H9 (cell line): ENCODE measurements at regions not wholly inside any gene's neighbourhood (a gene's known extent, or its start where the extent isn't known, plus 50 kb on each side); places are given as distances from the start of the nearest gene placed in this dataset.
A peak's percentile ranks its signal among the peaks of the same experiment; 100 is the strongest.

ENCODE experiments used
- DNase-seq: peaks from one replicate; pipeline ENCODE4 v3.0.0-alpha.2; 2017
- H2AFZ ChIP-seq: one replicate; pipeline ENCODE4 v1.6.1; 2013; ENCODE audit warnings: mild to moderate bottlenecking, low read length, control low read depth, moderate library complexity
- H2AK5ac ChIP-seq: 2 replicates; pipeline ENCODE4 v1.6.1; 2013; ENCODE audit warnings: low read length, control low read depth, mixed read lengths; ENCODE audit not compliant: insufficient read length
- H2BK120ac ChIP-seq: one replicate; pipeline ENCODE4 v1.6.1; 2013; ENCODE audit warnings: low read depth, mild to moderate bottlenecking, low read length, control low read depth, inconsistent platforms; ENCODE audit not compliant: poor library complexity, severe bottlenecking
- H2BK12ac ChIP-seq: 2 replicates; pipeline ENCODE4 v1.6.1; 2013; ENCODE audit warnings: low read length, control low read depth, mixed read lengths, low read depth; ENCODE audit not compliant: insufficient read length
- H2BK15ac ChIP-seq: 2 replicates; pipeline ENCODE4 v1.6.1; 2013; ENCODE audit warnings: low read depth, low read length, control low read depth
- H2BK20ac ChIP-seq: one replicate; pipeline ENCODE4 v1.6.1; 2013; ENCODE audit warnings: low read depth, mild to moderate bottlenecking, low read length, control low read depth, inconsistent platforms; ENCODE audit not compliant: poor library complexity, severe bottlenecking
- H2BK5ac ChIP-seq: 2 replicates; pipeline ENCODE4 v1.6.1; 2013; ENCODE audit warnings: low read length, control low read depth, mixed read lengths; ENCODE audit not compliant: insufficient read length
- H3K14ac ChIP-seq: 2 replicates; pipeline ENCODE4 v1.6.1; 2013; ENCODE audit warnings: low read length, control low read depth; ENCODE audit not compliant: insufficient read depth
- H3K18ac ChIP-seq: 2 replicates; pipeline ENCODE4 v1.6.1; 2013; ENCODE audit warnings: low read depth, mild to moderate bottlenecking, mixed read lengths, low read length, control low read depth; ENCODE audit not compliant: insufficient read length
- H3K23ac ChIP-seq: 2 replicates; pipeline ENCODE4 v1.6.1; 2013; ENCODE audit warnings: low read length, control low read depth, mixed read lengths, low read depth; ENCODE audit not compliant: insufficient read length
- H3K23me2 ChIP-seq: 2 replicates; pipeline ENCODE4 v1.6.1; 2013; ENCODE audit warnings: low read depth, mild to moderate bottlenecking, mixed read lengths, low read length, control low read depth; ENCODE audit not compliant: insufficient read length, poor library complexity, severe bottlenecking
- H3K27ac ChIP-seq: 2 replicates; pipeline ENCODE4 v1.5.1; 2013; ENCODE audit warnings: low read length, control low read depth, mixed read lengths, low read depth; ENCODE audit not compliant: insufficient read length
- H3K27me3 ChIP-seq: 2 replicates; pipeline ENCODE4 v1.6.1; 2013; ENCODE audit warnings: low read length, control low read depth, inconsistent platforms; ENCODE audit not compliant: insufficient read depth
- H3K4ac ChIP-seq: 2 replicates; pipeline ENCODE4 v1.6.1; 2013; ENCODE audit warnings: low read depth, mild to moderate bottlenecking, control low read depth, inconsistent platforms, low read length, moderate library complexity
- H3K4me1 ChIP-seq: 2 replicates; pipeline ENCODE4 v1.6.1; 2013; ENCODE audit warnings: low read length, control low read depth, inconsistent platforms; ENCODE audit not compliant: insufficient read depth
- H3K4me2 ChIP-seq: 2 replicates; pipeline ENCODE4 v1.6.1; 2013; ENCODE audit warnings: low read length, control low read depth, mixed read lengths; ENCODE audit not compliant: insufficient read length, insufficient read depth
- H3K56ac ChIP-seq: 2 replicates; pipeline ENCODE4 v1.6.1; 2013; ENCODE audit warnings: low read depth, mild to moderate bottlenecking, mixed read lengths, low read length, control low read depth; ENCODE audit not compliant: insufficient read length
- H3K79me1 ChIP-seq: 2 replicates; pipeline ENCODE4 v1.6.1; 2013; ENCODE audit warnings: low read depth, mild to moderate bottlenecking, moderate library complexity, low read length, control low read depth, inconsistent platforms; ENCODE audit not compliant: insufficient read depth, poor library complexity, severe bottlenecking
- H3K79me2 ChIP-seq: 2 replicates; pipeline ENCODE4 v1.6.1; 2013; ENCODE audit warnings: low read length, control low read depth, inconsistent platforms; ENCODE audit not compliant: insufficient read depth
- H3K9ac ChIP-seq: 2 replicates; pipeline ENCODE4 v1.6.1; 2013; ENCODE audit warnings: low read length, control low read depth, mixed read lengths; ENCODE audit not compliant: insufficient read length; ENCODE audit errors: extremely low read depth
- H3K9me3 ChIP-seq: one replicate; pipeline ENCODE4 v1.6.1; 2013; ENCODE audit warnings: low read depth, low read length, inconsistent platforms; ENCODE audit not compliant: control insufficient read depth
- H3T11ph ChIP-seq: one replicate; pipeline ENCODE4 v1.6.1; 2013; ENCODE audit warnings: mild to moderate bottlenecking, low read length, control low read depth, inconsistent platforms
- H4K20me1 ChIP-seq: one replicate; pipeline ENCODE4 v1.6.1; 2013; ENCODE audit not compliant: control insufficient read depth, insufficient read length, insufficient read depth
- H4K5ac ChIP-seq: 2 replicates; pipeline ENCODE4 v1.6.1; 2013; ENCODE audit warnings: low read depth, mild to moderate bottlenecking, mixed read lengths, low read length, control low read depth; ENCODE audit not compliant: insufficient read length
- H4K8ac ChIP-seq: replicated peaks from 2 replicates; pipeline ENCODE4 v1.6.1; 2013; ENCODE audit warnings: low read length, control low read depth, mixed read lengths, low read depth; ENCODE audit not compliant: insufficient read length
- H4K91ac ChIP-seq: 2 replicates; pipeline ENCODE4 v1.6.1; 2013; ENCODE audit warnings: low read depth, mild to moderate bottlenecking, moderate library complexity, mixed read lengths, low read length, control low read depth; ENCODE audit not compliant: insufficient read length
- H3K27ac Mint-ChIP-seq, 3 experiments: 2 replicates in 2 of 3; 3 replicates in 1 of 3; pipeline ENCODE4 v1.8.0; 2020 to 2021; ENCODE audit warnings: mixed read lengths in 3 of 3, mild to moderate bottlenecking in 1 of 3, moderate library complexity in 1 of 3
- H3K27me3 Mint-ChIP-seq: 2 replicates; pipeline ENCODE4 v1.8.0; 2021; ENCODE audit warnings: low read depth, mild to moderate bottlenecking, moderate library complexity, mixed read lengths
- H3K36me3 Mint-ChIP-seq, 3 experiments: 2 replicates in 2 of 3; 3 replicates in 1 of 3; pipeline ENCODE4 v1.8.0; 2020 to 2021; ENCODE audit warnings: low read depth in 3 of 3, mixed read lengths in 3 of 3; ENCODE audit not compliant: insufficient read depth in 1 of 3
- H3K4me1 Mint-ChIP-seq, 2 experiments: 2 replicates each; pipeline ENCODE4 v1.8.0; 2020; ENCODE audit warnings: mixed read lengths in 2 of 2
- H3K4me3 Mint-ChIP-seq, 2 experiments: 2 replicates in 1 of 2; 3 replicates in 1 of 2; pipeline ENCODE4 v1.8.0; 2020 to 2021; ENCODE audit warnings: mild to moderate bottlenecking in 2 of 2, mixed read lengths in 2 of 2, moderate library complexity in 1 of 2
- H3K9me3 Mint-ChIP-seq, 2 experiments: 2 replicates in 1 of 2; 3 replicates in 1 of 2; pipeline ENCODE4 v1.8.0; 2020; ENCODE audit warnings: mild to moderate bottlenecking in 2 of 2, mixed read lengths in 2 of 2, moderate library complexity in 1 of 2
- CTCF ChIP-seq: fragments of 200-600 bp; sonication (generic); conservative IDR thresholded peaks from 3 replicates; pipeline ENCODE4 v1.8.0; 2021; ENCODE audit warnings: antibody characterized with exemption, mild to moderate bottlenecking
- WGBS: extraction: QIAGEN DNeasy Blood & Tissue Kit; methylation state at CpG from one replicate; pipeline ENCODE4 v1.1.7; 2013; ENCODE audit warnings: missing lambda C conversion rate, low lambda C conversion rate, mixed read lengths; ENCODE audit not compliant: insufficient read length; ENCODE audit errors: extremely low coverage; 5-methylcytosine and 5-hydroxymethylcytosine counted together

- Mint-ChIP-seq H3K27ac (no peak overlapping the region), H3K4me3 (no peak overlapping the region), H3K27me3 (peaks cover 1% of the 10 kb centered on the region), H3K36me3 (peaks cover 0 to 18% (median 2%) of the 10 kb centered on the region in 3 experiments; a peak in 5 of 7 replicates), H3K9me3 (peaks cover 13 to 15% of the 10 kb centered on the region in 2 experiments; a peak in 4 of 5 replicates), H3K4me1 (peaks cover 13 to 14% of the 10 kb centered on the region in 2 experiments)
- Histone ChIP-seq H2BK5ac (no peak overlapping the region), H3K4ac (no peak overlapping the region), H4K8ac (no peak overlapping the region), H3K79me1 (no peaks in the 10 kb centered on the region), H3K79me2 (no peaks in the 10 kb centered on the region), H3T11ph (no peak overlapping the region), H3K4me2 (no peak overlapping the region), H4K91ac (no peak overlapping the region), H4K20me1 (no peaks in the 10 kb centered on the region), H3K23ac (no peak overlapping the region), H3K9ac (no peak overlapping the region), H2BK15ac (no peak overlapping the region), H4K5ac (no peak overlapping the region), H2BK12ac (no peak overlapping the region), H3K18ac (no peak overlapping the region), H3K56ac (no peak overlapping the region), H3K27ac (no peak overlapping the region), H3K27me3 (no peaks in the 10 kb centered on the region), H3K4me1 (no peaks in the 10 kb centered on the region), H2AFZ (no peak overlapping the region), H3K14ac (no peak overlapping the region), H2AK5ac (no peak overlapping the region), H3K9me3 (no peaks in the 10 kb centered on the region), H3K23me2 (no peaks in the 10 kb centered on the region), H2BK120ac (no peak overlapping the region), H2BK20ac (no peak overlapping the region)
- no CpG with 5 or more reads among the region's 1 CpG for WGBS
- TF ChIP-seq CTCF, result peak; percentile 35; the same call in 2 of the 3 replicates
- DNase-seq, result no peak
Observed at GRCh38 chr14:66196670-66197069, 289.5 kb upstream of the CCDC196 start.
